Activated T-helper 1 cell treated with anti-CD3 and anti-CD28 coated beads, Interleukin-12 subunit alpha, Interleukin-12 subunit beta, Interleukin-2, Interleukin-4 antibody, amounts not matched to agents 30 ng/mL and 10 ng/mL and 1 ng/mL, durations not matched to agents 14 hours and 24 hours and 36 hours (primary cell): ENCODE measurements at regions not wholly inside any gene's neighbourhood (a gene's known extent, or its start where the extent isn't known, plus 50 kb on each side); places are given as distances from the start of the nearest gene placed in this dataset.
"Not testable (repeated sequence)": the region's sequence is repeated elsewhere in the genome, so short reads cannot be mapped to it uniquely, and the experiment has no call there.

Experiments
- DNase-seq: peaks from one replicate; pipeline ENCODE4 v3.0.0; 2021; ENCODE audit warnings: low spot score
- H3K27ac Mint-ChIP-seq: one replicate; pipeline ENCODE4 v1.8.0; 2021; ENCODE audit warnings: mild to moderate bottlenecking, mixed read lengths
- H3K27me3 Mint-ChIP-seq: one replicate; pipeline ENCODE4 v1.8.0; 2022; ENCODE audit warnings: mild to moderate bottlenecking, moderate library complexity, mixed read lengths; ENCODE audit not compliant: insufficient read depth
- H3K36me3 Mint-ChIP-seq: one replicate; pipeline ENCODE4 v1.8.0; 2021; ENCODE audit warnings: low read depth, mixed read lengths
- H3K4me1 Mint-ChIP-seq: one replicate; pipeline ENCODE4 v1.8.0; 2021; ENCODE audit warnings: low read depth, mixed read lengths
- H3K4me3 Mint-ChIP-seq: one replicate; pipeline ENCODE4 v1.8.0; 2021; ENCODE audit warnings: mild to moderate bottlenecking, moderate library complexity, mixed read lengths
- H3K9me3 Mint-ChIP-seq: one replicate; pipeline ENCODE4 v1.8.0; 2021; ENCODE audit warnings: mixed read lengths
- intact Hi-C: fragments of 100-400 bp; cut with micrococcal nuclease; formaldehyde crosslinking; loops from one replicate; pipeline ENCODE4 v1.15.1; 2024

DNA sequence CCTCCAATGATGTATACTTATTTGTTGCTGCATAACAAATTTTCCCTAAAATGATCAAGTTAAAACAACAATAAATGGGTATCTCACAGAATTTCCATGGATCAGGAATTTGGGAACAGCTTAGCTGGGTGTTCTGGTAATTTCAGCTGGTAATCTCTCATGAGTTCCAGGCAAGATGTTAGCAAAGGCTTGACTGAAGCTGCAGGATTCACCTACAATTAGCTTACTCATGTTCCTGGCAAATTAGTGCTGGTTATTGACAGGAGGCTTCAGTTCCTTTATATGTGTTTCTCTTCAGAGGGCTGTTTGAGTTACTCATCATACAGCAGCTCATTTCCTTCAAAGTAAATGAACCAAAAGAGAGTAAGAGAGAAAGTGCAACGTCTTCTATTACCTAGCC, 506.3 kb upstream of the IMPG1 start:
- Mint-ChIP-seq H3K4me1 (no peaks in the 10 kb centered on the region), H3K4me3 (no peak overlapping the region), H3K9me3 (no peaks in the 10 kb centered on the region), H3K27me3 (no peaks in the 10 kb centered on the region), H3K36me3 (no peaks in the 10 kb centered on the region), H3K27ac (no peak overlapping the region)
- no peak for DNase-seq
- intact Hi-C loops: no loop called here

DNA sequence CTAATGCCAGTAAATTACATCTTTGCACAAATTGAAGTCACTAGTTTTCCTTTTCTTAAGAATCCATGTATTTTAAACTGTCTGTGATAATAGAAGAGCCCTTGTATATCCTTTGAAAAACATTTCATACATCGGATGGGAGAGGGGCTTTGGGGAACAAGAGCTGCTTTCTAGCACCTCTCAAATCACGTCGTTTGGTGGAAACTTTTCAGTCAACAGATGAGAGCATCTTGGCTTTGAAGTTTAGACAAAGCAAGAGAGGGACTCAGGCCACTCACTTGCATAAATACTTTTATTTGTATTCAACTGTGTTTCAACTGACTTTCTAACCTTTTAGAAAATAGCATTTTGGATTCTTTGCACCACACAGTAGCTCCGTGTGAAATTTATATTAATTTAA, 502.3 kb upstream of the IMPG1 start:
- Mint-ChIP-seq H3K9me3 (no peaks in the 10 kb centered on the region), H3K4me3 (no peak overlapping the region), H3K4me1 (no peaks in the 10 kb centered on the region), H3K27ac (no peak overlapping the region), H3K36me3 (no peaks in the 10 kb centered on the region), H3K27me3 (no peaks in the 10 kb centered on the region)
- intact Hi-C loops: no loop called here
- DNase-seq: no peak

DNA sequence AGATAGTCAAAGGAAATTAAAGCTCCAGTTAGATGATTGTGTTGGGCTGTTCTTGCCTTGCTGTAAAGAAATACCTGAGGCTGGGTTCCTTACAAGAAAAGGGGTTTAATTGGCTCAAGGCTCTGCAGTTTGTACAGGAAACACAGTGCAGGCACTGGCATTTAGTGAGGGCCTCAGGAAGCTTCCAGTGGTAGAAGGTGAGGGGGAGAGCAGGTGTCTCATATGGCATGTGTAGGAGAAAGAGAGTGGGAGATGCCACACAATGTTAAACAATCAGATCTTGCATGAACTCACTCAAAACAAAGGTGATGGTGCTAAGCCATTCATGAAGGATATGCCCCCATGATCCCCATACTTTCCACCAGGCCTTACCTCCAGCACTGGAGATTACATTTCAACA, 493.5 kb upstream of the IMPG1 start:
- no peak for DNase-seq
- Mint-ChIP-seq H3K4me1 (no peaks in the 10 kb centered on the region), H3K36me3 (no peaks in the 10 kb centered on the region), H3K4me3 (no peak overlapping the region), H3K27me3 (no peaks in the 10 kb centered on the region), H3K27ac (no peak overlapping the region), H3K9me3 (no peaks in the 10 kb centered on the region)
- intact Hi-C loops: no loop called here

DNA sequence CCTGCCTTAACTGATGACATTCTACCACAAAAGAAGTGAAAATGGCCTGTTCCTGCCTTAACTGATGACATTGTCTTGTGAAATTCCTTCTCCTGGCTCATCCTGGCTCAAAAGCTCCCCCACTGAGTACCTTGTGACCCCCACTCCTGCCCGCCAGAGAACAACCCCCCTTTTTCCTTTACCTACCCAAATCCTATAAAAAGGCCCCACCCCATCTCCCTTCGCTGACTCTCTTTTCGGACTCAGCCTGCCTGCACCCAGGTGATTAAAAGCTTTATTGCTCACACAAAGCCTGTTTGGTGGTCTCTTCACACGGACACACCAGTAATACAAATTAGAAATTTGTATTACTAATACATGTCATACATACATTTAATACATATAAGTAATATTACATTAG, 489.9 kb upstream of the IMPG1 start:
- DNase-seq, H3K36me3 Mint-ChIP-seq, H3K9me3 Mint-ChIP-seq, H3K4me3 Mint-ChIP-seq, H3K27me3 Mint-ChIP-seq, H3K4me1 Mint-ChIP-seq, H3K27ac Mint-ChIP-seq, intact Hi-C loops: not testable (repeated sequence)

DNA sequence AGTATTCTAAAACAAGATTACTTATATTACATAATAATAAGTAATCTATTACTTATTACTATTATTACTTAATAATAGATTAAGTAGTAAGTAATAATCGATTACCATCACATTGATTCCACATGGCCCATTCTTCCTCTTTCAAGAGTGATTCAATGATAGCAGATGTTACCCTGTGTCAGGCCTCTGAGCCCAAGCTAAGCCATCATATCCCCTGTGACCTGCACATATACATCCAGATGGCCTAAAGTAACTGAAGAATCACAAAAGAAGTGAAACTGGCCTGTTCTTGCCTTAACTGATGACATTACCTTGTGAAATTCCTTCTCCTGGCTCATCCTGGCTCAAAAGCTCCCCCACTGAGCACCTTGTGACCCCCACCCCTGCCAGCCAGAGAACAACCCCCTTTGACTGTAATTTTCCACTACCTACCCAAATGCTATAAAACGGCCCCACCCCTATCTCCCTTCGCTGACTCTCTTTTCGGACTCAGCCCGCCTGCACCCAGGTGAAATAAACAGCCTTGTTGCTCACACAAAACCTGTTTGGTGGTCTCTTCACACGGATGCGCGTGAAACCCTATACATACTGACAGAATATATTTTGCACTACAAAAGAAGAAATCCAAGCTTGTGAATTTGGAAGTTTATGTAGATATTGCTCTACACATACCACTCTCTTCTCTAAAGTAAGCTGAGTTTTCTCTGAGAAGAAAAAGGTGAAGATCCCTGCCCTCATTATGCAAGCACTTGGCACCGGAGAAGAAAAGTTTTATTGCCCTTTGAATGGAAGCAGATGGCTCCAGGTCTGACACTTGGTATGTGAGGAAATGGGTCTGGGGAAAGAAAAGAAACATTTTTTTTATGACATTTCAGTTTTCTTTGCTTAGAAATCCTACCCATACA, 488.6 kb upstream of the IMPG1 start:
- H3K4me1 Mint-ChIP-seq, H3K36me3 Mint-ChIP-seq, H3K9me3 Mint-ChIP-seq, H3K27ac Mint-ChIP-seq, H3K4me3 Mint-ChIP-seq, H3K27me3 Mint-ChIP-seq, intact Hi-C loops, DNase-seq: not testable (repeated sequence)

DNA sequence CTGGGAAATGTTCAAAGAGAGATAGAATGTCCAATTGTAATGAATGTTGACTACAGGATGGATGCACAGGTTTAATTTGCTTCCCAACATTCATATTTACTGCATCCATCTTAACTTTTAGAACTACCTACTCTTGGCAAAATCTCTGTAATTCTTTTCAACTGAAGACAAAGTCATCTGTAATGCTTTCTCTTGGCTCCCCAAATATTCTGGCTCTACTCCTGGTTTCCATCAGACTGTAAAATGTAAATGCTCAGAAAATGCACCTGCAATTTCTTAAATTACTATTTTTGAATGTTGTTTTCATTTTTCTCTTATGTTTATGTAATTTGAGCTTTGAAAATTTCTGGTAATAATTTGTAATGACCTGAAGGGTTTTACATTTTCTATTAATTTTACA, 480.8 kb upstream of the IMPG1 start:
- DNase-seq: no peak
- Mint-ChIP-seq H3K9me3 (no peaks in the 10 kb centered on the region), H3K4me1 (no peaks in the 10 kb centered on the region), H3K36me3 (no peaks in the 10 kb centered on the region), H3K27ac (no peak overlapping the region), H3K4me3 (no peak overlapping the region), H3K27me3 (no peaks in the 10 kb centered on the region)
- intact Hi-C loops: no loop called here

DNA sequence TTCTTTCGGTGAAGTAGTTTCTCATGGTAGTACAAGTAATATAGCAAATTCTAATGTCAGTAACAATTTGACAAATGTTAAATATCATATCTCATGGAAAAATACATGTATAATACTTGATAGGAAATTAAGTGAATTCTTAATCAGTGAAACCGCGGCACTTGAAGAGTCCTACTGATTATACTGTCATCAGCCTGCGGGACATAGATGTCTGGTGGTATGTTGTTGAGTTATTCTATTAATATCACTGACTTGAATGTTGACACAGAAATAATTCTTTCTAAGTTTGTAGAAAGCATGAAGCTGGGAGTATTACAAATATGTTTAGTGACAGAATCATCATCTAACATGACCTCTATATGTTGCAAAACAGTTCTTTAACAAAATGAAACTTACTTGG, 479.8 kb upstream of the IMPG1 start:
- intact Hi-C loops: no loop called here
- H3K4me3 Mint-ChIP-seq: no peak overlapping the region
- H3K27me3 Mint-ChIP-seq: no peaks in the 10 kb centered on the region
- no peaks in the 10 kb centered on the region for H3K9me3 Mint-ChIP-seq
- no peaks in the 10 kb centered on the region for H3K36me3 Mint-ChIP-seq
- no peak for DNase-seq
- no peak overlapping the region for H3K27ac Mint-ChIP-seq
- no peaks in the 10 kb centered on the region for H3K4me1 Mint-ChIP-seq

DNA sequence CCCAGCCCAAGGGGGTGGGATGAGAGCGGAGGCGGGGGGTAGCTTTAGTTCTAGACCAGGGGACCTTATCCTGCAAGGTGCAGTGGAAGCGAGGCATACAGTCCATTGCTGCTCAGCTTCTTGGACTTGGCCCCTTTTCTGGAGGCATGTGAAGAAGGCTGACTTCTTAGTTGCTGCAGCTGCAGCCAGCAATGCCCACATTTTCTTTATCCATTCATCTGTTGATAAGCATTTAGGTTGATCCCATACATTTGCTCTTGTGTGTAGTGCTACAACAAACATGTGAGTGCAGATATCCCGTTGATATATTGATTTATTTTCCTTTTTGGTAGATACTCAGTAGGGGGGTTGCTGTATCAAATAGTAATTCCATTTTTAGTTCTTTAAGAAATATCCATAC, 461.2 kb upstream of the IMPG1 start:
- Mint-ChIP-seq H3K27me3 (no peaks in the 10 kb centered on the region), H3K27ac (no peak overlapping the region), H3K36me3 (no peaks in the 10 kb centered on the region), H3K4me3 (no peak overlapping the region), H3K4me1 (no peaks in the 10 kb centered on the region), H3K9me3 (peaks cover 10% of the 10 kb centered on the region)
- no peak for DNase-seq
- intact Hi-C loops: no loop called here

DNA sequence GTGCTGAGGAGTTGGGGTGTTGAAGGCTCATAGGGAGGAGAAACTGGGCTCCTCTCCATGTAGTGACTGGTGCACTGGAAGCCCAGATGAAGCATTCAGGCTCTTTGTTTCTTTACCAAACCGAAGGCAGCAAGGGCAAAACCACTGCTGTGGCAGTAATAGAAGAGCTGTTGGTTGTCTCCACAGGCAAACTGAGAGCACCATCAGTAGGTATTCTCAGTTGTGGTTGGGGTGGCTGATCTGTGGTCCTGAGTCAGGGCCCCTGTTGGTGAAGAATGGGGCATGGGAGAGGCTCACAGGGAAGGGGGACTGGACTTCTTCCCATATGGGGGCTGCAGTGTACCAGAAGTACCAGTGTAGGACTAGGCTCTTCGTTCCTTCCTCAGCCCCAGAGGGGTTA, 460.2 kb upstream of the IMPG1 start:
- intact Hi-C loops: no loop called here
- Mint-ChIP-seq H3K36me3 (no peaks in the 10 kb centered on the region), H3K27me3 (no peaks in the 10 kb centered on the region), H3K4me1 (no peaks in the 10 kb centered on the region), H3K9me3 (peaks cover 7% of the 10 kb centered on the region), H3K27ac (no peak overlapping the region), H3K4me3 (no peak overlapping the region)
- no peak for DNase-seq

DNA sequence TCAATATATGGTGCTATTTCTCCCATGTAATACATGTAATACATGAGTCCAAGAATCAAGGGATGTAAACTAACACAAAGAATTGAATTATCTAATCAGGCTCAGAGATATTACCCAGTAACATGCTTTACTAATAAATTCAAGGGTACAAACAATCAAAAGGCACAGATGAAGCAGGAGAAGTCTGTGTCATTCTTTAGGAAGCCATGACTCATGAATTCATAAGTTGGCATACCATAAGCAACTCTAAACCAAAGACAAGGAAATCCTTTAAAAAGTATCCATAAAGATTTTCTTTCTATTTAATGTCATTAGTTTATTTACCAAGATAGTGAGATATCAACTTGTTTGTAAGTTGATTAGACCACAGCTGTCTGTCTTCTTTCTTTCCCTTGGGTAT, 446.0 kb upstream of the IMPG1 start:
- no peaks in the 10 kb centered on the region for H3K27me3 Mint-ChIP-seq
- no peak overlapping the region for H3K27ac Mint-ChIP-seq
- intact Hi-C loops: no loop called here
- H3K4me1 Mint-ChIP-seq: no peaks in the 10 kb centered on the region
- peaks cover 5% of the 10 kb centered on the region for H3K9me3 Mint-ChIP-seq
- DNase-seq: no peak
- H3K36me3 Mint-ChIP-seq: no peaks in the 10 kb centered on the region
- H3K4me3 Mint-ChIP-seq: no peak overlapping the region

DNA sequence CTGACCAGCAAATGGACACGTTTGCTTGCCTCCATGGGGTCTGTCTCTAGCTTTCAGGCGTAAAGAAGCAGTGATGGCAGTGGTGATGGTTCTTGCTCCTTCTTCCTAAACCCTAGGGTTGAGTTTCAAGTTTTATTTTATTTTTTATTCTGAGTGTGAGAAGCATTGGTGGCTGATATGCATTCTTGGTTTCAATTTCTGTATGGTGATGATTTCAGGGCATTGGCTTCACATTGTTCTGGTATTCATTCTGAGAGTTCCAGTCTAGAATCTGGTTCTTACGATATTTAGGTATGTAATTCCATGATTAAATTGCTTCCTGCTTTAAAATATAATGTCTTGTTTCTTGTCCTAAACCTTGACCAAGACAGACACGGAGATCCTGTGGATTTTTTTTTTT, 444.5 kb upstream of the IMPG1 start:
- no peak for DNase-seq
- Mint-ChIP-seq H3K4me3 (no peak overlapping the region), H3K4me1 (no peaks in the 10 kb centered on the region), H3K27me3 (no peaks in the 10 kb centered on the region), H3K9me3 (peaks cover 5% of the 10 kb centered on the region), H3K27ac (no peak overlapping the region), H3K36me3 (no peaks in the 10 kb centered on the region)
- intact Hi-C loops: no loop called here

DNA sequence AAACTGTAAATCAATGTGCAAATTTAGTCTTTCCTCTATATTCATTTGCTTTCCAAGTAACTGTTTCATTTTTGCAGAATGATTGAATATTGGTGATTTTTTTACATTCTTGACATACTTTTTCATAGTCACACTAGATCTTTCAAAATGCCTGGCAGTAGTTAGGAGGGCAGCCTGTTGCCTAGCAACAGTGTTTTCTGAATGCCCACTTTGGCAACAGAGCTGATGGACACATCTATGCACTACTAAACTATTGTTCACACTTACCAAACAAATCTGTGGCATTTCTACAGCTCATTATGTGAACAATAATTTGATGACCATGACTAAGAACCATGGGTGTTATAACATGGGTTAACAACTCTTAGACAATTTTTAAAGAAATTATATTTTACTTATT, 438.0 kb upstream of the IMPG1 start:
- peaks cover 5% of the 10 kb centered on the region for H3K9me3 Mint-ChIP-seq
- H3K4me1 Mint-ChIP-seq: no peaks in the 10 kb centered on the region
- H3K4me3 Mint-ChIP-seq: no peak overlapping the region
- no peaks in the 10 kb centered on the region for H3K36me3 Mint-ChIP-seq
- H3K27me3 Mint-ChIP-seq: no peaks in the 10 kb centered on the region
- DNase-seq: no peak
- intact Hi-C loops: no loop called here
- H3K27ac Mint-ChIP-seq: no peak overlapping the region

DNA sequence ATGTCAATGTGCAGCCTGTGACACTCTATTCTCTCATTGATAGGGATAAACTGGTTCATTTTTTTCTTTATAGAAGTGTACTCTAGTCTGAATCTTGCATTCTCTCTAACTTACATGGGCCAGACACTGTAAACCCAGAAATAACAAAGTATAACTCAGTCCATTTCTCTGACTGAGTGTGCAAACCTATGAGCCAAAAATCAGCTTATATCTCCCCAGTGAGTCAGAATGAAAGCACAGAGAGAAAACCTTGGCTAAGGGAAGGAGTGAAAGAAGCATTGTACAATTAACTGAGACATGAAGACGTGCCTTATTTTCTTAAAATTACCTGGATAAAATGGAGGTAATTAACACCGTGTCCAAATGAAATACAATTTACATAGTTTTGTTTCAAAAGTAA, 436.9 kb upstream of the IMPG1 start:
- Mint-ChIP-seq H3K4me1 (no peaks in the 10 kb centered on the region), H3K36me3 (no peaks in the 10 kb centered on the region)
- intact Hi-C loops: no loop called here

DNA sequence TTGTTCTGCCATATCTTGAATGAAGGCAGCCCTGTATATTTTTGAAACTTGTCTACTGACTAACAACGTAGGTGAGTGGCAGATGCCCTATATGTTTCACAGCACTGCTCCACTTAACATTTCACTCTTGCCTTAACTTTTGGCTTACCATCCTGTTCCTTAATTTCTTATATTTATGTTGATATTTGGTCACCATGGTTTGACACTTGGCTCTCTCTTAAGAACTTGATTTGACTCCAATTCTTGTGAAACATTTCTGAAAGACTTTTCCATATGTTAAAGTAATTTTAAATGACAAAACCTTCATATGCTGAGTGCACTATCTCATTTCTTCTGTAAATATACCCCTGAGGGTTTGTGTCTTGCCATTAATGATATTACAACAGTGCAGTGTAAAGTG, 434.3 kb upstream of the IMPG1 start:
- H3K27me3 Mint-ChIP-seq: no peaks in the 10 kb centered on the region
- intact Hi-C loops: no loop called here
- DNase-seq: no peak
- peaks cover 23% of the 10 kb centered on the region for H3K9me3 Mint-ChIP-seq
- H3K4me1 Mint-ChIP-seq: no peaks in the 10 kb centered on the region
- H3K27ac Mint-ChIP-seq: no peak overlapping the region
- no peak overlapping the region for H3K4me3 Mint-ChIP-seq
- H3K36me3 Mint-ChIP-seq: no peaks in the 10 kb centered on the region

More for the DNA sequence above, 436.9 kb upstream of the IMPG1 start:
- H3K4me3 Mint-ChIP-seq: no peak overlapping the region
- H3K27me3 Mint-ChIP-seq: no peaks in the 10 kb centered on the region
- peaks cover 6% of the 10 kb centered on the region for H3K9me3 Mint-ChIP-seq
- DNase-seq: no peak
- H3K27ac Mint-ChIP-seq: no peak overlapping the region
